PFSK-1 (cell line): ENCODE measurements at regions not wholly inside any gene's neighbourhood (a gene's known extent, or its start where the extent isn't known, plus 50 kb on each side); places are given as distances from the start of the nearest gene placed in this dataset.

Source experiments
- FOXP2 ChIP-seq: optimal IDR thresholded peaks from 2 replicates; pipeline ENCODE3; 2011; ENCODE audit warnings: borderline replicate concordance, control low read depth, inconsistent platforms; ENCODE audit not compliant: insufficient read depth; ENCODE audit errors: extremely low read length, extremely low read depth
- POLR2AphosphoS5 ChIP-seq: IDR thresholded peaks from 2 replicates; pipeline ENCODE4 v1.6.1; 2012; ENCODE audit warnings: low read depth, mild to moderate bottlenecking, control low read depth, low read length, moderate library complexity
- SIN3A ChIP-seq: IDR thresholded peaks from 2 replicates; pipeline ENCODE4 v1.6.1; 2012; ENCODE audit warnings: mild to moderate bottlenecking, low read length, moderate library complexity, borderline replicate concordance; ENCODE audit not compliant: insufficient read depth
- TF ChIP-seq, protein P1 (sequence below), 2 experiments: IDR thresholded peaks; 2 replicates each; pipeline versions ENCODE4 v1.6.1 to v1.8.0; 2011 to 2012; ENCODE audit warnings: low read depth in 2 of 2, low read length in 2 of 2, control low read depth in 1 of 2, inconsistent platforms in 1 of 2, mild to moderate bottlenecking in 1 of 2, moderate library complexity in 1 of 2; ENCODE audit not compliant: insufficient read depth in 1 of 2

GRCh38 chr11:42077794-42078193 is 618.3 kb upstream of the LRRC4C start:
- TF ChIP-seq POLR2AphosphoS5 = no peak
- TF ChIP-seq, protein P1, sequence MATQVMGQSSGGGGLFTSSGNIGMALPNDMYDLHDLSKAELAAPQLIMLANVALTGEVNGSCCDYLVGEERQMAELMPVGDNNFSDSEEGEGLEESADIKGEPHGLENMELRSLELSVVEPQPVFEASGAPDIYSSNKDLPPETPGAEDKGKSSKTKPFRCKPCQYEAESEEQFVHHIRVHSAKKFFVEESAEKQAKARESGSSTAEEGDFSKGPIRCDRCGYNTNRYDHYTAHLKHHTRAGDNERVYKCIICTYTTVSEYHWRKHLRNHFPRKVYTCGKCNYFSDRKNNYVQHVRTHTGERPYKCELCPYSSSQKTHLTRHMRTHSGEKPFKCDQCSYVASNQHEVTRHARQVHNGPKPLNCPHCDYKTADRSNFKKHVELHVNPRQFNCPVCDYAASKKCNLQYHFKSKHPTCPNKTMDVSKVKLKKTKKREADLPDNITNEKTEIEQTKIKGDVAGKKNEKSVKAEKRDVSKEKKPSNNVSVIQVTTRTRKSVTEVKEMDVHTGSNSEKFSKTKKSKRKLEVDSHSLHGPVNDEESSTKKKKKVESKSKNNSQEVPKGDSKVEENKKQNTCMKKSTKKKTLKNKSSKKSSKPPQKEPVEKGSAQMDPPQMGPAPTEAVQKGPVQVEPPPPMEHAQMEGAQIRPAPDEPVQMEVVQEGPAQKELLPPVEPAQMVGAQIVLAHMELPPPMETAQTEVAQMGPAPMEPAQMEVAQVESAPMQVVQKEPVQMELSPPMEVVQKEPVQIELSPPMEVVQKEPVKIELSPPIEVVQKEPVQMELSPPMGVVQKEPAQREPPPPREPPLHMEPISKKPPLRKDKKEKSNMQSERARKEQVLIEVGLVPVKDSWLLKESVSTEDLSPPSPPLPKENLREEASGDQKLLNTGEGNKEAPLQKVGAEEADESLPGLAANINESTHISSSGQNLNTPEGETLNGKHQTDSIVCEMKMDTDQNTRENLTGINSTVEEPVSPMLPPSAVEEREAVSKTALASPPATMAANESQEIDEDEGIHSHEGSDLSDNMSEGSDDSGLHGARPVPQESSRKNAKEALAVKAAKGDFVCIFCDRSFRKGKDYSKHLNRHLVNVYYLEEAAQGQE (IDR thresholded peaks at IDR 0.05; ENCODE audit: insufficient read depth in 1 of 2, low read depth in 2 of 2, low read length in 2 of 2) = no peak
- no peak for TF ChIP-seq FOXP2
- no peak for TF ChIP-seq SIN3A
